SK-N-MC (cell line): ENCODE measurements at regions not wholly inside any gene's neighbourhood (a gene's known extent, or its start where the extent isn't known, plus 50 kb on each side); places are given as distances from the start of the nearest gene placed in this dataset.

Source experiments
- EZH2 ChIP-seq: fragments of 200-600 bp; sonication (generic); IDR thresholded peaks from one replicate; pipeline ENCODE4 v1.6.1; 2017; ENCODE audit warnings: antibody characterized with exemption
- FOXP2 ChIP-seq: optimal IDR thresholded peaks from 2 replicates; pipeline ENCODE3; 2011; ENCODE audit warnings: mild to moderate bottlenecking, moderate library complexity; ENCODE audit not compliant: insufficient read depth; ENCODE audit errors: extremely low read length, control extremely low read depth
- POLR2AphosphoS5 ChIP-seq: IDR thresholded peaks from 2 replicates; pipeline ENCODE4 v1.6.1; 2012; ENCODE audit warnings: mild to moderate bottlenecking, low read depth, low read length, borderline replicate concordance

DNA sequence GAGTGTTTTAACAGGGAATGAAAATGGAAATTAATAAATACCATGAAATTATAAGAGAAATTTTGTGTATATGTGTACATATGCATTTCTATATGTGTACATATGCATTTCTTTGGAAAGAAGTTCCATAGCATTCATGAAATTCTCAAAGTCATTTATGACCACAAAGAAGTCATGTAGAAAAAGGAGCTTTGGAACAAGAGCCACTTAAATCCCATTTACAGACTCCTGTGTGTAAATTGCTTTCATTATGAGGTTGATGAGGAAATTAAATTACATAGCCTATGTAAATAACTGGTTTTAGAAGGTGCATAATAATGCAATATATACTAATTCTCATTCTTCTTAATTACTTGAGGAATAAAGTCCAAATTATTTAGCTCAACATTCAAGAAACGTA is 450.5 kb upstream of the SYT1 start:
- no peak for TF ChIP-seq FOXP2
- no peak for TF ChIP-seq POLR2AphosphoS5
- no peak for TF ChIP-seq EZH2
